ENCODE measurements at regions not wholly inside any gene's neighbourhood (a gene's known extent, or its start where the extent isn't known, plus 50 kb on each side); places are given as distances from the start of the nearest gene placed in this dataset.

GRCh38 chr4:67291644-67292043 is 253.7 kb downstream of the CENPC start:
- H2AFZ ChIP-seq (ENCODE audit: low read length) = no peak overlapping the region
- no peaks in the 10 kb centered on the region for H3K9me3 ChIP-seq (ENCODE audit: low read length)
- DNase-seq (ENCODE audit: low spot score) = no peak
- no peaks in the 10 kb centered on the region for H3K9me2 ChIP-seq (ENCODE audit: insufficient read depth, low read length)
- H3K79me2 ChIP-seq (ENCODE audit: insufficient read depth, low read depth, low read length) = no peaks in the 10 kb centered on the region
- intact Hi-C loops (cut with micrococcal nuclease; ENCODE audit: unreplicated experiment) = no loop called here
- no peak overlapping the region for H3K4me3 ChIP-seq (ENCODE audit: low read depth, low read length, poor library complexity, severe bottlenecking)
- CTCF ChIA-PET (ENCODE audit: unreplicated experiment) = no interaction called here
- H3K27ac ChIP-seq (ENCODE audit: low read depth, low read length, poor library complexity, severe bottlenecking) = no peak overlapping the region
- BruUV-seq (replicated peaks) = no TSS peak
- H3K4me1 ChIP-seq (ENCODE audit: insufficient read depth, low read length, poor library complexity, severe bottlenecking) = no peaks in the 10 kb centered on the region
- POLR2A ChIA-PET = no interaction called here
- no peak overlapping the region for H3K4me2 ChIP-seq (ENCODE audit: low read length)
- TF ChIP-seq EZH2phosphoT487 (IDR thresholded peaks at IDR 0.05; ENCODE audit: borderline replicate concordance, low read depth, low read length) = no peak
- TF ChIP-seq, protein P1, sequence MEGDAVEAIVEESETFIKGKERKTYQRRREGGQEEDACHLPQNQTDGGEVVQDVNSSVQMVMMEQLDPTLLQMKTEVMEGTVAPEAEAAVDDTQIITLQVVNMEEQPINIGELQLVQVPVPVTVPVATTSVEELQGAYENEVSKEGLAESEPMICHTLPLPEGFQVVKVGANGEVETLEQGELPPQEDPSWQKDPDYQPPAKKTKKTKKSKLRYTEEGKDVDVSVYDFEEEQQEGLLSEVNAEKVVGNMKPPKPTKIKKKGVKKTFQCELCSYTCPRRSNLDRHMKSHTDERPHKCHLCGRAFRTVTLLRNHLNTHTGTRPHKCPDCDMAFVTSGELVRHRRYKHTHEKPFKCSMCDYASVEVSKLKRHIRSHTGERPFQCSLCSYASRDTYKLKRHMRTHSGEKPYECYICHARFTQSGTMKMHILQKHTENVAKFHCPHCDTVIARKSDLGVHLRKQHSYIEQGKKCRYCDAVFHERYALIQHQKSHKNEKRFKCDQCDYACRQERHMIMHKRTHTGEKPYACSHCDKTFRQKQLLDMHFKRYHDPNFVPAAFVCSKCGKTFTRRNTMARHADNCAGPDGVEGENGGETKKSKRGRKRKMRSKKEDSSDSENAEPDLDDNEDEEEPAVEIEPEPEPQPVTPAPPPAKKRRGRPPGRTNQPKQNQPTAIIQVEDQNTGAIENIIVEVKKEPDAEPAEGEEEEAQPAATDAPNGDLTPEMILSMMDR (conservative IDR thresholded peaks at IDR 0.05; ENCODE audit: low read length) = no peak
- H3K36me3 ChIP-seq (ENCODE audit: insufficient read depth, low read length) = no peaks in the 10 kb centered on the region
- H4K20me1 ChIP-seq (ENCODE audit: insufficient read depth, low read length) = no peaks in the 10 kb centered on the region

GRCh38 chr4:67288964-67289363 is 256.3 kb downstream of the CENPC start:
- Histone ChIP-seq H4K20me1 (ENCODE audit: insufficient read depth, low read length) (no peaks in the 10 kb centered on the region), H3K79me2 (ENCODE audit: insufficient read depth, low read depth, low read length) (no peaks in the 10 kb centered on the region), H3K9me2 (ENCODE audit: insufficient read depth, low read length) (no peaks in the 10 kb centered on the region), H3K4me2 (ENCODE audit: low read length) (no peak overlapping the region), H3K27ac (ENCODE audit: low read depth, low read length, poor library complexity, severe bottlenecking) (no peak overlapping the region), H3K4me1 (ENCODE audit: insufficient read depth, low read length, poor library complexity, severe bottlenecking) (no peaks in the 10 kb centered on the region), H3K9me3 (ENCODE audit: low read length) (no peaks in the 10 kb centered on the region), H3K4me3 (ENCODE audit: low read depth, low read length, poor library complexity, severe bottlenecking) (no peak overlapping the region), H2AFZ (ENCODE audit: low read length) (no peak overlapping the region), H3K36me3 (ENCODE audit: insufficient read depth, low read length) (no peaks in the 10 kb centered on the region)
- no TSS peak for BruUV-seq (replicated peaks)
- CTCF ChIA-PET (ENCODE audit: unreplicated experiment) = no interaction called here
- POLR2A ChIA-PET = no interaction called here
- intact Hi-C loops (cut with micrococcal nuclease; ENCODE audit: unreplicated experiment) = no loop called here
- peak; percentile 18 for DNase-seq (ENCODE audit: low spot score)
- TF ChIP-seq, protein P1 (conservative IDR thresholded peaks at IDR 0.05; ENCODE audit: low read length) = peak; percentile 71
- no peak for TF ChIP-seq EZH2phosphoT487 (IDR thresholded peaks at IDR 0.05; ENCODE audit: borderline replicate concordance, low read depth, low read length)

DNA sequence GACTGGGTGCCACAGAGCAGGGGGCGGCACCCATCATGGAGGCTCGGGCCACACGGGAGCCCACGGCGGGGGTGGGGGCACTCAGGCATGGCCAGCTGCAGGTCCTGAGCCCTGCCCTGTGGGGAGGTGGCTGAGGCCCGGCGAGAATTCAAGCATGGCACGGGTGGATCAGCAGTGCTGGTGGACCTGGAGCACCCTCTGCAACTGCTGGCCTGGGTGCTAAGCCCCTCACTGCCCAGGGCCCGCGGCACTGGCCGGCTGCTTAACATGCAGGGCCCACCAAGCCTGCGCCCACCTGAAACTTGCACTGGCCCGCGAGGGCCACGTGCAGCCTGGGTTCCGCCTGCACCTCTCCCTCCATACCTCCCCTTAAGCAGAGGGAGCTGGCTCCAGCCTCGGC is 258.6 kb downstream of the CENPC start:
- Histone ChIP-seq H3K9me3 (ENCODE audit: low read length) (no peaks in the 10 kb centered on the region), H3K27ac (ENCODE audit: low read depth, low read length, poor library complexity, severe bottlenecking) (no peak overlapping the region), H3K36me3 (ENCODE audit: insufficient read depth, low read length) (no peaks in the 10 kb centered on the region), H4K20me1 (ENCODE audit: insufficient read depth, low read length) (no peaks in the 10 kb centered on the region), H3K4me1 (ENCODE audit: insufficient read depth, low read length, poor library complexity, severe bottlenecking) (no peaks in the 10 kb centered on the region), H2AFZ (ENCODE audit: low read length) (no peak overlapping the region), H3K9me2 (ENCODE audit: insufficient read depth, low read length) (no peaks in the 10 kb centered on the region), H3K4me3 (ENCODE audit: low read depth, low read length, poor library complexity, severe bottlenecking) (no peak overlapping the region), H3K4me2 (ENCODE audit: low read length) (no peak overlapping the region), H3K79me2 (ENCODE audit: insufficient read depth, low read depth, low read length) (no peaks in the 10 kb centered on the region)
- no peak for TF ChIP-seq EZH2phosphoT487 (IDR thresholded peaks at IDR 0.05; ENCODE audit: borderline replicate concordance, low read depth, low read length)
- TF ChIP-seq, protein P1 (conservative IDR thresholded peaks at IDR 0.05; ENCODE audit: low read length) = no peak
- intact Hi-C loops (cut with micrococcal nuclease; ENCODE audit: unreplicated experiment) = no loop called here
- BruUV-seq (replicated peaks) = no TSS peak
- ChIA-PET POLR2A (no interaction called here), CTCF (ENCODE audit: unreplicated experiment) (no interaction called here)
- no peak for DNase-seq (ENCODE audit: low spot score)

Data from OCI-LY7 (cell line).